ENCODE measurements at regions not wholly inside any gene's neighbourhood (a gene's known extent, or its start where the extent isn't known, plus 50 kb on each side); places are given as distances from the start of the nearest gene placed in this dataset.

- TF ChIP-seq CTCF (conservative IDR thresholded peaks at IDR 0.05) = no peak
Observed at GRCh38 chr6:137646484-137646883, 152.3 kb upstream of the OLIG3 start.

GRCh38 chr6:137647762-137648447 lies 153.7 kb upstream of the OLIG3 start:
- DNase-seq (ENCODE audit: extremely low spot score, unreplicated experiment) = no peak
- H3K4me3 Mint-ChIP-seq = no peak overlapping the region
- no peak for TF ChIP-seq CTCF (conservative IDR thresholded peaks at IDR 0.05)
- no peaks in the 10 kb centered on the region for H3K27me3 Mint-ChIP-seq
- H3K36me3 Mint-ChIP-seq = no peaks in the 10 kb centered on the region
- H3K4me1 Mint-ChIP-seq (ENCODE audit: unreplicated experiment) = peaks cover 16% of the 10 kb centered on the region
- no peaks in the 10 kb centered on the region for H3K9me3 Mint-ChIP-seq
- peak overlapping the region; percentile 27 for H3K27ac Mint-ChIP-seq

More at GRCh38 chr6:137646484-137646883, 152.3 kb upstream of the OLIG3 start:
- DNase-seq (ENCODE audit: extremely low spot score, unreplicated experiment) = no peak
- Mint-ChIP-seq H3K36me3 (no peaks in the 10 kb centered on the region), H3K27ac (no peak overlapping the region), H3K9me3 (no peaks in the 10 kb centered on the region), H3K27me3 (no peaks in the 10 kb centered on the region), H3K4me3 (no peak overlapping the region), H3K4me1 (ENCODE audit: unreplicated experiment) (peaks cover 16% of the 10 kb centered on the region)

- Mint-ChIP-seq H3K36me3 (no peaks in the 10 kb centered on the region), H3K27me3 (no peaks in the 10 kb centered on the region), H3K9me3 (no peaks in the 10 kb centered on the region), H3K4me1 (ENCODE audit: unreplicated experiment) (peaks cover 16% of the 10 kb centered on the region), H3K27ac (no peak overlapping the region), H3K4me3 (no peak overlapping the region)
- DNase-seq (ENCODE audit: extremely low spot score, unreplicated experiment) = no peak
- TF ChIP-seq CTCF (conservative IDR thresholded peaks at IDR 0.05) = no peak
Observed at GRCh38 chr6:137650720-137651119, 156.5 kb upstream of the OLIG3 start.

GRCh38 chr6:137651178-137651577 lies 157.0 kb upstream of the OLIG3 start:
- no peaks in the 10 kb centered on the region for H3K9me3 Mint-ChIP-seq
- H3K27me3 Mint-ChIP-seq = no peaks in the 10 kb centered on the region
- H3K27ac Mint-ChIP-seq = peak overlapping the region; percentile 37
- no peak for DNase-seq (ENCODE audit: extremely low spot score, unreplicated experiment)
- peaks cover 14% of the 10 kb centered on the region for H3K4me1 Mint-ChIP-seq (ENCODE audit: unreplicated experiment)
- no peaks in the 10 kb centered on the region for H3K36me3 Mint-ChIP-seq
- no peak for TF ChIP-seq CTCF (conservative IDR thresholded peaks at IDR 0.05)
- peak overlapping the region; percentile 25 for H3K4me3 Mint-ChIP-seq

- H3K4me1 Mint-ChIP-seq (ENCODE audit: unreplicated experiment) = peaks cover 10% of the 10 kb centered on the region
- no peak for TF ChIP-seq CTCF (conservative IDR thresholded peaks at IDR 0.05)
- DNase-seq (ENCODE audit: extremely low spot score, unreplicated experiment) = no peak
- peak overlapping the region; percentile 25 for H3K4me3 Mint-ChIP-seq
- peak overlapping the region; percentile 37 for H3K27ac Mint-ChIP-seq
- no peaks in the 10 kb centered on the region for H3K36me3 Mint-ChIP-seq
- no peaks in the 10 kb centered on the region for H3K27me3 Mint-ChIP-seq
- no peaks in the 10 kb centered on the region for H3K9me3 Mint-ChIP-seq
Observed at GRCh38 chr6:137651591-137652335, 157.6 kb upstream of the OLIG3 start.

Data from type B pancreatic cell (in vitro differentiated cells).